Smooth muscle cell (in vitro differentiated cells): ENCODE measurements at regions not wholly inside any gene's neighbourhood (a gene's known extent, or its start where the extent isn't known, plus 50 kb on each side); places are given as distances from the start of the nearest gene placed in this dataset.

Source experiments
- DNase-seq: peaks from one replicate; lab custom pipeline; 2025; ENCODE audit not compliant: unreplicated experiment; lab: John Stamatoyannopoulos, UW
- H2AFZ ChIP-seq: fragments of 200-600 bp; sonication (generic); 2 replicates; pipeline ENCODE4 v1.6.0; 2016; ENCODE audit warnings: antibody characterized with exemption, low read depth, mild to moderate bottlenecking
- H3F3A ChIP-seq: fragments of 200-600 bp; sonication (generic); 2 replicates; pipeline ENCODE4 v1.6.0; 2017; ENCODE audit warnings: antibody characterized with exemption, low read depth
- H3K27ac ChIP-seq: fragments of 200-600 bp; sonication (generic); 2 replicates; pipeline ENCODE4 v1.5.1; 2016; ENCODE audit warnings: low read depth, mild to moderate bottlenecking
- H3K27me3 ChIP-seq: fragments of 200-600 bp; sonication (generic); 2 replicates; pipeline ENCODE4 v1.6.1; 2016; ENCODE audit warnings: low read depth, mild to moderate bottlenecking
- H3K36me3 ChIP-seq: fragments of 200-600 bp; sonication (generic); 2 replicates; pipeline ENCODE4 v1.5.1; 2016; ENCODE audit warnings: low read depth
- H3K4me1 ChIP-seq: fragments of 200-600 bp; sonication (generic); 2 replicates; pipeline ENCODE4 v1.5.1; 2016; ENCODE audit warnings: low read depth
- H3K4me2 ChIP-seq: fragments of 200-600 bp; sonication (generic); 2 replicates; pipeline ENCODE4 v1.6.0; 2016; ENCODE audit warnings: mild to moderate bottlenecking
- H3K4me3 ChIP-seq: fragments of 200-600 bp; sonication (generic); 2 replicates; pipeline ENCODE4 v1.5.1; 2016; ENCODE audit warnings: mild to moderate bottlenecking
- H3K79me2 ChIP-seq: fragments of 200-600 bp; sonication (generic); 2 replicates; pipeline ENCODE4 v1.6.0; 2016; ENCODE audit warnings: low read depth, mild to moderate bottlenecking
- H3K9ac ChIP-seq: fragments of 200-600 bp; sonication (generic); 2 replicates; pipeline ENCODE4 v1.6.0; 2016; ENCODE audit warnings: low read depth
- H3K9me3 ChIP-seq: fragments of 200-600 bp; sonication (generic); replicated peaks from 2 replicates; pipeline ENCODE4 v1.5.1; 2016; ENCODE audit warnings: low read depth
- H4K20me1 ChIP-seq: fragments of 200-600 bp; sonication (generic); 2 replicates; pipeline ENCODE4 v1.6.0; 2016; ENCODE audit warnings: low read depth
- CTCF ChIP-seq: fragments of 200-600 bp; sonication (generic); IDR thresholded peaks from 2 replicates; pipeline ENCODE4 v1.5.1; 2017; ENCODE audit warnings: borderline replicate concordance, mild to moderate bottlenecking, antibody characterized with exemption; ENCODE audit not compliant: insufficient read depth, poor library complexity, severe bottlenecking
- WGBS: methylation state at CpG from one replicate; pipeline ENCODE4 v1.1.7; 2016; ENCODE audit warnings: low lambda C conversion rate; 5-methylcytosine and 5-hydroxymethylcytosine counted together

DNA sequence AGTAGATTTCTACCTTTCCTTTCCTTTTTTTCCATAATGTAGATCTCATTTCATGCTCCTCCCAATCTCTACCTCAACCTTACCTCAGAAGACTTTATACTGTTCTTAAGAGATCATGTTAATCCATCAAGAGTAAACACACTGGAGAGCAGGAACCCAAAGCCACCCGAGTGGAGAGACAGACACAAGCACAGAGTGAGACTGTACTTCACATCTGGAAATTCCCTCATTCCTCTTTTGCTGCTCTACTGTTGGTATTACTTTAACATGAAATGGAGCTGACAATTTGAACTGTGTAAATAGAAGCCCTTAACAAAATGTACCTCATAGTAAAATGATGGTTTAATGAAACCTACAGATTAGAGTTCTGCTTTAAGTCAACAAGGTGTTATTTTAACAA is 105.7 kb upstream of the RASGEF1B start:
- Histone ChIP-seq H3K27ac (no peak overlapping the region), H3K27me3 (no peaks in the 10 kb centered on the region), H4K20me1 (no peaks in the 10 kb centered on the region), H2AFZ (no peak overlapping the region), H3F3A (no peaks in the 10 kb centered on the region), H3K36me3 (no peaks in the 10 kb centered on the region), H3K9ac (no peak overlapping the region), H3K4me2 (peak overlapping the region; percentile 27), H3K4me3 (no peak overlapping the region), H3K4me1 (no peaks in the 10 kb centered on the region), H3K79me2 (no peaks in the 10 kb centered on the region), H3K9me3 (no peaks in the 10 kb centered on the region)
- no peak for DNase-seq
- 24% methylated on average over 1 of the region's 1 CpG for WGBS
- TF ChIP-seq CTCF, result no peak

DNA sequence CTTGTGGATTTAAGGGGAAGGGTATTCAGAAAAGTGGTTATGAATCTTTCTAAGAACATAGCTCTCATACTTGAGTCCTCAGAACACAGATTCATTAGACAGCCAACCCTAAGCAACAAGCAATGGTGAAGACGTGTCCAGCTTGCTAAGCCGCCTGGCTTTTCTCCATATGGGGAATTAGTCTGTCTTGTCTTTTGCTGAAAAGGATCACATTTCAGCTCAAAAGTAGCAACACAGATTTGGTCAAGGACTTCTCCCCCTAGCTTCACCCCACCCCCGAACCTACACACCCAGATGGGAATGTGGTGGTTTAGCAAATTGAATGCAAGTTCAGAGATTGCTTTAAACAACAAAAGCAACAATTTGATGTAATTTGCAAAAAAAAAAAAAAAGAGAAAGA is 103.3 kb upstream of the RASGEF1B start:
- DNase-seq, result no peak
- peak overlapping the region; percentile 62 for H3K4me2 ChIP-seq
- H3K9ac ChIP-seq, result no peak overlapping the region
- H3K36me3 ChIP-seq, result no peaks in the 10 kb centered on the region
- H3F3A ChIP-seq, result no peaks in the 10 kb centered on the region
- no peak for TF ChIP-seq CTCF
- H3K27me3 ChIP-seq, result no peaks in the 10 kb centered on the region
- H3K27ac ChIP-seq, result no peak overlapping the region
- no peaks in the 10 kb centered on the region for H3K9me3 ChIP-seq
- H3K79me2 ChIP-seq, result no peaks in the 10 kb centered on the region
- no peak overlapping the region for H3K4me3 ChIP-seq
- peak overlapping the region; percentile 56 for H2AFZ ChIP-seq
- H3K4me1 ChIP-seq, result no peaks in the 10 kb centered on the region
- 22% methylated on average over 3 of the region's 3 CpGs for WGBS
- no peaks in the 10 kb centered on the region for H4K20me1 ChIP-seq

DNA sequence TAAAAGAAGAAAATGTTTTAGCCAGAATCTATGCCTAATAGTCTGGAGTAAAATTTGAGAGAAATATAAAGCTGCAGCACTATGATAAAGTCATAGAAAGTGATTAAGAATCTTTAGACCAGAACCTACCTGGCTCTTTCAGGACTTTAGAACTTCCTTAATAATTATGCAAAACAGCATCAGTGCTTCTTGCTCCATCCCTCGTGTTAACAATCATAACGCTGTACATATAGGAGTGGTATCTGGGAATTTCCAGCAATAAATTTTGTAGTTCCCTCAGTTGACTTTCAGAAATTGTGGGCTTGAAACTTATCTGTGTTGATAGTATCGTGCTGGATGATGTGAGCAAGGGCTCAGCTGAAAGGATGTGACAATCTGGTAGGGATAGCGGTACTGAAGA is 102.1 kb upstream of the RASGEF1B start:
- Histone ChIP-seq H3K4me2 (peak overlapping the region; percentile 9), H3F3A (no peaks in the 10 kb centered on the region), H3K27ac (no peak overlapping the region), H3K4me3 (no peak overlapping the region), H3K79me2 (no peaks in the 10 kb centered on the region), H3K36me3 (no peaks in the 10 kb centered on the region), H3K27me3 (no peaks in the 10 kb centered on the region), H3K9ac (no peak overlapping the region), H4K20me1 (no peaks in the 10 kb centered on the region), H3K4me1 (no peaks in the 10 kb centered on the region), H2AFZ (peak overlapping the region; percentile 23), H3K9me3 (no peaks in the 10 kb centered on the region)
- DNase-seq, result no peak
- 18% methylated on average over 4 of the region's 4 CpGs for WGBS
- TF ChIP-seq CTCF, result no peak

GRCh38 chr4:81572402-81572801 is 100.7 kb upstream of the RASGEF1B start:
- H3K9me3 ChIP-seq, result no peaks in the 10 kb centered on the region
- no peak overlapping the region for H3K4me3 ChIP-seq
- no peaks in the 10 kb centered on the region for H3F3A ChIP-seq
- TF ChIP-seq CTCF, result no peak
- no peaks in the 10 kb centered on the region for H3K4me1 ChIP-seq
- no peak overlapping the region for H3K4me2 ChIP-seq
- no peak overlapping the region for H3K9ac ChIP-seq
- H4K20me1 ChIP-seq, result no peaks in the 10 kb centered on the region
- no peaks in the 10 kb centered on the region for H3K36me3 ChIP-seq
- no peak overlapping the region for H2AFZ ChIP-seq
- no peak overlapping the region for H3K27ac ChIP-seq
- no peaks in the 10 kb centered on the region for H3K79me2 ChIP-seq
- no peaks in the 10 kb centered on the region for H3K27me3 ChIP-seq
- no peak for DNase-seq
